ENCODE measurements at regions not wholly inside any gene's neighbourhood (a gene's known extent, or its start where the extent isn't known, plus 50 kb on each side); places are given as distances from the start of the nearest gene placed in this dataset.

GRCh38 chr2:138110453-138111083 is 146.3 kb downstream of the HNMT start:
- no peaks in the 10 kb centered on the region for H3K4me1 ChIP-seq (ENCODE audit: insufficient read depth, low read length, poor library complexity, severe bottlenecking)
- H3K4me3 ChIP-seq (ENCODE audit: low read depth, low read length, poor library complexity, severe bottlenecking): no peak overlapping the region
- H3K36me3 ChIP-seq (ENCODE audit: insufficient read depth, low read length, poor library complexity, severe bottlenecking): no peaks in the 10 kb centered on the region
- ChIA-PET CTCF (no interaction called here), POLR2A (ENCODE audit: low non-redundant PET) (no interaction called here)
- DNase-seq (ENCODE audit: low spot score): no peak
- intact Hi-C loops (cut with micrococcal nuclease; ENCODE audit: unreplicated experiment): no loop called here
- no peaks in the 10 kb centered on the region for H3K9me3 ChIP-seq (ENCODE audit: low read depth, low read length, poor library complexity, severe bottlenecking)
- H3K27me3 ChIP-seq (replicated peaks; ENCODE audit: insufficient read depth, low read depth, low read length, poor library complexity): no peaks in the 10 kb centered on the region
- BruUV-seq (replicated peaks): no TSS peak
- no peak for TF ChIP-seq CTCF (conservative IDR thresholded peaks at IDR 0.05; ENCODE audit: low read depth, low read length)
- no peak for TF ChIP-seq EZH2 (IDR thresholded peaks at IDR 0.05; ENCODE audit: borderline replicate concordance, low read depth, low read length, poor library complexity, severe bottlenecking)
- no peak overlapping the region for H3K27ac ChIP-seq (ENCODE audit: low read depth, low read length, poor library complexity, severe bottlenecking)

DNA sequence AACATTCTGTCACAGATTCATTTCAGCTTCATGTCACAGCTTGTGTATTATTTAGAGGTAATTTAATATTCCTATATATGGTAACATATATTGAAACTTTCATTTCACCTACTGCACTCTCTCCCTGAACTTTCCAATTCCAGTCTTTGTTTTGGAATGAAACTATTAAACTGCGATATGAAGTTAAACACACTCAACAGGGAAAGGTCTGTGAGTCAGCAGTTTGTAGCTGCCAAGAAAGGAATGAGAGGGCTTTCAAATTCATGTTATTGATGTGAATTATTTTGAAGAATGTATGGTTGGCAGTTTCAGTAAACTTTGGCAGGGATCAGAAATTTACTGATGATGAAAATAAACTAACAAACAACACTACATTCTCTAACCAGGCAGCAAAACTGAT is 148.3 kb downstream of the HNMT start:
- Histone ChIP-seq H3K4me3 (ENCODE audit: low read depth, low read length, poor library complexity, severe bottlenecking) (no peak overlapping the region), H3K4me1 (ENCODE audit: insufficient read depth, low read length, poor library complexity, severe bottlenecking) (no peaks in the 10 kb centered on the region), H3K36me3 (ENCODE audit: insufficient read depth, low read length, poor library complexity, severe bottlenecking) (no peaks in the 10 kb centered on the region), H3K27ac (ENCODE audit: low read depth, low read length, poor library complexity, severe bottlenecking) (no peak overlapping the region), H3K27me3 (replicated peaks; ENCODE audit: insufficient read depth, low read depth, low read length, poor library complexity) (no peaks in the 10 kb centered on the region), H3K9me3 (ENCODE audit: low read depth, low read length, poor library complexity, severe bottlenecking) (no peaks in the 10 kb centered on the region)
- CTCF ChIA-PET: no interaction called here
- no peak for DNase-seq (ENCODE audit: low spot score)
- BruUV-seq (replicated peaks): no TSS peak
- intact Hi-C loops (cut with micrococcal nuclease; ENCODE audit: unreplicated experiment): no loop called here
- no peak for TF ChIP-seq EZH2 (IDR thresholded peaks at IDR 0.05; ENCODE audit: borderline replicate concordance, low read depth, low read length, poor library complexity, severe bottlenecking)
- no peak for TF ChIP-seq CTCF (conservative IDR thresholded peaks at IDR 0.05; ENCODE audit: low read depth, low read length)
- POLR2A ChIA-PET (ENCODE audit: low non-redundant PET): no interaction called here

- no TSS peak for BruUV-seq (replicated peaks)
- ChIA-PET CTCF (no interaction called here), POLR2A (ENCODE audit: low non-redundant PET) (no interaction called here)
- no peaks in the 10 kb centered on the region for H3K4me1 ChIP-seq (ENCODE audit: insufficient read depth, low read length, poor library complexity, severe bottlenecking)
- no peaks in the 10 kb centered on the region for H3K9me3 ChIP-seq (ENCODE audit: low read depth, low read length, poor library complexity, severe bottlenecking)
- H3K27ac ChIP-seq (ENCODE audit: low read depth, low read length, poor library complexity, severe bottlenecking): no peak overlapping the region
- H3K27me3 ChIP-seq (replicated peaks; ENCODE audit: insufficient read depth, low read depth, low read length, poor library complexity): no peaks in the 10 kb centered on the region
- no peaks in the 10 kb centered on the region for H3K36me3 ChIP-seq (ENCODE audit: insufficient read depth, low read length, poor library complexity, severe bottlenecking)
- H3K4me3 ChIP-seq (ENCODE audit: low read depth, low read length, poor library complexity, severe bottlenecking): no peak overlapping the region
- intact Hi-C loops (cut with micrococcal nuclease; ENCODE audit: unreplicated experiment): no loop called here
- TF ChIP-seq EZH2 (IDR thresholded peaks at IDR 0.05; ENCODE audit: borderline replicate concordance, low read depth, low read length, poor library complexity, severe bottlenecking) (no peak), CTCF (conservative IDR thresholded peaks at IDR 0.05; ENCODE audit: low read depth, low read length) (no peak)
- DNase-seq (ENCODE audit: low spot score): no peak
Observed at GRCh38 chr2:138113871-138114525, 149.7 kb downstream of the HNMT start.
